Activated CD4-positive, alpha-beta T cell treated with anti-CD3 and anti-CD28 coated beads, Interleukin-2, amount 50 U/mL, for 24 hours (primary cell): ENCODE measurements at regions not wholly inside any gene's neighbourhood (a gene's known extent, or its start where the extent isn't known, plus 50 kb on each side); places are given as distances from the start of the nearest gene placed in this dataset.

Experiments
- DNase-seq, 2 donors: peaks; one replicate each; pipeline ENCODE4 v3.0.0-alpha.2; 2020; ENCODE audit warnings: low read depth in 1 of 2, low spot score in 1 of 2

GRCh38 chr21:43348801-43349261, 78.1 kb downstream of the SIK1 start:
- no peak for DNase-seq

DNA sequence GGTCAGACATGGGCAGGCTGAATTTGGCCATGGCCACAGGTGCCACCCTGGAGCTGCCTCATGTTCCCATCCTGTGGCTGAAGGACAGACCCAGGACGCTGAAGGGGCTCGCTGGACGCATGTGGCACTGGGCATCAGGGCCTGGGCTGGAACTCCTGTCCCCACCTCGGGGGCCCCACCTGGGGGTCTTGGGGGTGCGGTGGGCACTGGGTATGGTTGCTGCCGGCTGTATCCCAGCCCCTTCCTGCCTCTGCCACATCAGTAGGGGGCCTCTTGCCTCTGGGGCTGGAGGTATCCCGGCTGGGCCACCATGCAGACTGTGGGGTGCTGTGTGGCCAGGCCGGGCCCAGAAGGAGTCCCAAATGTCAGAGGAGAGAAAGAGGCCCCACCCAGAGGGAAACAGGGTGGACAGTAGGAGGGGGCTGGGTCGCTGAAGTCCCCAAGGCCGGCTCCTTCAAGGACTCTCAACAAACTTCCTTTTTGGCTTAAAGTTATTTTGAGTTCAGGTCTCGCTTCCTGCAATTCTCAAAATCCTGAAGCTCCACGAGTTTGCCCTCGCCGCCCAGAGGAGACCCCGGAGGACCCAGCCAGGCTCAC, 78.7 kb downstream of the SIK1 start:
- no peak for DNase-seq

DNA sequence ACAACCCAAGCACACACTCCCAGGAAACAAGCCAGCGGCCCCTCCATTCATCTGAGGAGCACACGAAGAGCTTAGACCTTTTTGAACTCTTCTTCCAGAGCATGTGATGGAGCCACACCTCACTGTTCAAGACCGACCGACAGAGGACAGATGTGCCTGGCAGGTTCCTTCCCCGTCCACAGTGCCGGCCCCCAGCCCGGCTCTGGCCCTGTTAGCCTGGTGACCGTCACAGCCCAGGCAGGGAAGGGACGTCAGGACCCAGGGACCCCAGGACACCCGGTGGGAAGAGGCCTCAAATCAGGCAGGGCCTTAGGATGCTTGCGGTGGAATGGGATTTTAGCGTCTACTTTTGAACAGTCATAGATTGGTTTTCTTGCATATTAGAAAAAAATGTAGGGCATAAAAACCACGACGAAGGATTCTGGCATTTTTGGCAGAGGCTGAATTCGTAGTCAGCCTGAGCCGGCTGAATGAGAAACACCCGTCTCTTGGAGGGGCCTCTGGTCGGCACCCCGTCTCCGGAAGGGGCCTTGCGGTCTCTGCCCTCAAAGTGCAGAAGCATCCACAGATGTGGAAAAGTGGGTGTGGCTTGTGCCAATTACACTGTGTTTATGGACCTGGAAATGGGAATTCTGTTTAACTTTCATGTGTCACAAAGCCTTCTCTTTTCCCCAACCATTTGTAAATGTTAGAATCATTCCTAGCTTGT, 79.3 kb downstream of the SIK1 start:
- no peak for DNase-seq

DNA sequence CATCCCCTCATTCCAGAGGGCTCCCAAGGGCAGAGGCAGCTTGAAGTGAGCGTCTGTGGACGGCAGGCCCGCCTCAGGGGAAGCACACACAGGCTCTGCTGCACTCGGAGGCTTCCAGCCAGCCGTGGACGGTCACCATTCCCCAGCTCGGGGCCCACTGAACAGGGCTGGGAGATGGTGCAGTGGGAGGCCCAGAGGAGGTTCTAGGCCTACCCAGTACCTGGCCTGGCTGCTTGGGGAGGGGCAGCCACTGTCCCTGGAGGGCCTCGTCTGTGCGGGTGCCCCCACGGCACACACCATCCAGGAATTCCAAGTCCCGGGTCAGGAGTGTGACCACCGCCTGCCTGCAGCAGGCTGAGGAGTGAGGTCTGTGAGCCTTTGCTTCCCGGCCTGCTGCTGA, 80.4 kb downstream of the SIK1 start:
- no peak for DNase-seq

DNA sequence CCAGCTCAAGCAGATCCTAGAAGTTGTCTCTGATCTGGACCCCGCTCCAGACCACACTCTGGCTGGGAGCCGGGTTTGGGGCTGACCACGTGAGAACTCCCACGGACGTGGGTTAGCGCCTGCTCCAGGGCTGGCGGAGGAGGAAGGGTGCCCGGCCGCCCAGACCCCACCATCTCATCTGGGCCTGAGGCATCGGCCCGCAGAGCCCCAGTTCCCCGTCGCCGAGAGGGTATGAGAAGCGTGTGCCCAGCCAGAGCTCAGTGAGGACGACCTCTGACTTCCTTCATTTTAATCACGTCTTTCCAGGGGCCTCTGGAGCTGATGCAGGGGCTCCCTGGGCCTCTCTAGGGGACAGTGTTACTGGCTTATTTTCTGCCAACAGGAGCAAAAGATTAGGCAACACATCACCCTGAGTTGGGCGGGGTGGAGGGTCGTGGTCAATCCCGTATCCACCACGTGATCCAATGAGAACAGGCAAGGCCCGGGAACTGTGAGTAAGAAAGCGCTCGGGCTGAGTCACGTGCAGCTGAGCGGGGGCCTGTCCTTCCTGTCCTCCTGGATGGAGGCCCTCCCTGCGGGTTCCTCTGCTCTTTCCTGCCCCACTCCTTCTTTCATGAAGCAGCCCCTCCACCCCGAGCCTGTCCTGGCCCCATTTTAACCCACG, 81.1 kb downstream of the SIK1 start:
- no peak for DNase-seq

GRCh38 chr21:43345046-43345745, 81.7 kb downstream of the SIK1 start:
- DNase-seq, result no peak

DNA sequence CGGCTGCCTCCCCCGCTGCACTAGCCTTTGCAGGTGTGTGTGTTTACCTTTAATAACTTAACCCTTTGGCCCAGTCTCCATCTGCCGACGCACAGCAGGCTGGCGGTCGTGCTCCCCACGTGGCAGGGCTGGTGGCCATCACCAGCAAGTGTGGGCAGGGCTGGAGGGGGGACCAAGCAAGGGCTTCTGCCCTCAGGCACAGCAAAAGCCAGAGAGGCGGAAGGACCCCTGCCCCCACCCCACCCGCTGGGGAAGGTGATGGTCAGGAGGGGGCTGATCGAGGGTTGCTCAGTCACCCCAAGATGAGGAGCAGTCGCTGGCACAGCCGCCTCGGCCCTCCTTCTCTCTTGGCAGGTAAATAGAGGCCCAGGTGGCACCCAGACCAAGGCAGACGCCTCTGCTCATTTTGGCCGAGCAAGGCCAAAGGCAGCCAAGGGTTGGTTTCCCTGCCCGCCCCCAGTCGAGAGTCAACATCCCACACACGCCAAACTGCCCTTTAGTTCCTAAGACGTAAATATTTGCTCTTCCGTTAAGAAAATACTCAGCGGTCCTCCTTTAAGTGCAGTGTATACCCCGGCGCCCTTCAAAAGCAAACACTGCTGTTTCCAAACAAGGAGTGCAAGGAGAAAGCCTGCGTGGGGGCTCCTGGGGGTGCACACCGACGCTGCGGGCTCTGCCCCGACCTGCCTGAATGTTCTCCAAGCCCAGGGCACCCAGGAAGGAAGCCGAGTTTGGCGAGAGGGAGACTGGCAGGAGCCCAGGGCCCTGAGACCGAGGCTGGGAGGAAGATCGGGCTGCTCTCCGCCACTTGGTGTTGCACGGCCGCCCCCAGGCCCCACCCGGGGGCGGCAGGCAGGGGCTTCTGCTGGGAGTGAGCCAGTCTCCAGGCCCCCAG, 82.7 kb downstream of the SIK1 start:
- no peak for DNase-seq

GRCh38 chr21:43343095-43343991, 83.6 kb downstream of the SIK1 start:
- DNase-seq, result no peak

- DNase-seq, result no peak
These were observed 84.5 kb downstream of the SIK1 start for GRCh38 chr21:43342301-43342881.

DNA sequence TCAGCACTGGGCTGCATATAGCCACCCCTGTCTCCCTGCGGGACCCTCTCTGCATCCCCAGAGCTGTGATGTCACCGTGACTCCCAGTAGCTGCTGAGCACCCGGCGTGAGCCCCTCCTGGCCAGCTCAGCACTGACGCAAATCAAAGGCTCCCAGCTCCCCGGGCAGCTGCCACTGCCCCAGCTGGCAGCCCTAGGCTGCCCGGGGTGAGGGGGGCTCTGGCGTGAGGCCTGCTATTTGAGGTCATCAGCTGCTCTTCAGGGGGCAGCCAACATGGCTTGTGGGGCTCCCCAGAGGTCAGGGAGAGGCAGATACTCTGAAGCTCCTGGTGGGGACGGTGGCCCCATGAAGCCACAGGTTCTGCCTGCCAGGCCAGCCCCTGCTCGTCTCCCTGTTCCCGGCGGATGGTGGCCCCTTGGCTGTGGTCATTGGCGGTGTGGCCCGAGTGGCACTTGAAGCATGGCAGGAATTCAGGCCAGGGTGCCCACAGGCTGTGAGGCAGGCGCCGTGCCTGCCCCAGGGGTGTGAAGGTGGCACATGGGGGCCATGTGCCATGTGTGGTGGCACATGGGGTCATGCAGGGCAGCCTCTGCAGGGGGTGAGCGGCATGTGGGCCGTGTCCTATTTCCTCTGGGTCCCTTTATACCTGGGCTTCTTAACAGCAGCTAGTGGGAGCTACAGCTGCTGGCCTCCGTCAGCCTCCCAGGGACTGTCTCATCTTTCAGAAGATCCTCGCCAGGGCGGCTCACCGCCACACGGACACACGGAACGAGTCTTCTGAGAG, 85.4 kb downstream of the SIK1 start:
- DNase-seq, result no peak

DNA sequence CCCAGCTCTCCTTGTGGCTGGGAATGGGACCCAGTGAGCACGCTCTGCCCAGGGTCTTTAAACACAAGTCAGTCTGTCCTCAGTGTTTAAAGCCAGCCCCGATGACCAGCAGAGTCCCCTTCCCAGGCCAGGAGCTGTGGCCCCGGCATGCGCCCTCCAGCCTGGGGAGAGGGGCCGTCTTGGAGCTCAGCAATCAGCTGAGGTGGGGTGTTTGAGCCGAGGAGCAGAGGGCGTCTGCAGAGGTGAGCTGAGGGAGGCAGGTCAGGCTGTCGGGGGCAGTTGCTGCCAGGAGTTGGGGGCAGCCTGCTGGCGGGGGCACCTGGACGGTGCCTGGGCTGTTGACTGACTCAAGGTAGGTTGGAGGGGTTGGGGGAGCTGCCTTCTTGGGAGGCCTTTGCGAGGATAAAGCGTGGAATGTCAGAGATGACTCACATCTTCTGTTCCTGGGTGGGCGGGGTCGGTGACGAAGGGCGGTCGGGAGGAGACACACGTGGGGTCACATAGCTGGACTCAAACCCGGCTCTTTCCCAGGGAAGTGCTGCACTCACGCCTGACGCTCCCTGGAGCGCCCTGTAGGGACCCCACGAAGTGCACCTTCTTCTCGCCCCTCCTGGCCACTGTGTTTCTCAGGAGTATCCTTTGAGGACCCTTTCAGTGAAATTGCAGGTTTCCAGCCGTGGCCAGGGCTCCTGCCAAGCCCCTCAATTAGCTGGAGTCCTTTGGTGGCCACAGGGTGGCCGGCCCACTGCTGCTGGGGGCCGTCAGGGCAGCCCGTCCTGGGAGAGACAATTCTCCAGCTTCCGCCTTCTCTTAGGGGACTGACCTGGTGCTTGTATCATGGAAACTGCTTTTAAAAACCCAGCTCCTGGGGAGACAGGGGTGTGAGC, 86.2 kb downstream of the SIK1 start:
- DNase-seq, result no peak

GRCh38 chr21:43339668-43340067, 87.3 kb downstream of the SIK1 start:
- DNase-seq, result no peak

- DNase-seq, result no peak
These were observed 88.0 kb downstream of the SIK1 start for GRCh38 chr21:43338951-43339350.

DNA sequence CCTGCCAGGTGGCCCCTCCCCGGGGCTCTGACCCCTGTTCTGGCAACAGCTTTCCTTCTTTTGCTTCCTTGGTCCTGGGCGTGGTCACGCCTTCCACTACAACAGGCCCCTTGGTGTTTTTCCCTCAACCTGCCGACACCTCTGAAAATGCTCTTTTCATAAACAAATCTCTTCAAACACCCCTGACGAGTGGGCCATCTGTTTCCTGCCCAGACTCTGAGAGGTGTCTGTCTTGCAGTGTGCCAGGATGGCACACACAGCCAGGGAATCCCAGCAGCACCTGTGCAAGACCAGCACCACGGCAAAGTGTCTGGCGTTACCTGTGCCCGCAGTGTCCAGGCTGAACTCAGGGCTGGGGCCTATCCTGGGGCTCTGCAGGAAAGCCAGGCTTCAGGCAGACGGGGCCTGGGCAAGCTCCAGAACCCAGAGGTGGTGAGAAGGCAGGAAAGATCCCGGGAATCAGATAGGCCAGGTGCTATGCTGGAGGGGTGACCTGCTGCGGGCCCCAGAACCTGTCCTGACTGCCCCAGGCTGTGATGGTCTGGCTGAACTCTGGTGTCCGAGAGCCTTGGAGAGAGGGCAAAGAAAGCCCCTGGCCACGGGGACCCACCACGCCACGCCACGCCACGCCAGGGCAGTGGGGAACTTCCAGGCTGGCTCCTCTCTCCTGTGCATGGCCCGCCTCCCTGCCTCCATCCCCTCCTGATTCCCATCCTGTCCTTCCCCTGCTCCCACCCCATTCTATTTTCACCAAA, 88.9 kb downstream of the SIK1 start:
- no peak for DNase-seq

GRCh38 chr21:43335119-43335518, 91.8 kb downstream of the SIK1 start:
- no peak for DNase-seq

DNA sequence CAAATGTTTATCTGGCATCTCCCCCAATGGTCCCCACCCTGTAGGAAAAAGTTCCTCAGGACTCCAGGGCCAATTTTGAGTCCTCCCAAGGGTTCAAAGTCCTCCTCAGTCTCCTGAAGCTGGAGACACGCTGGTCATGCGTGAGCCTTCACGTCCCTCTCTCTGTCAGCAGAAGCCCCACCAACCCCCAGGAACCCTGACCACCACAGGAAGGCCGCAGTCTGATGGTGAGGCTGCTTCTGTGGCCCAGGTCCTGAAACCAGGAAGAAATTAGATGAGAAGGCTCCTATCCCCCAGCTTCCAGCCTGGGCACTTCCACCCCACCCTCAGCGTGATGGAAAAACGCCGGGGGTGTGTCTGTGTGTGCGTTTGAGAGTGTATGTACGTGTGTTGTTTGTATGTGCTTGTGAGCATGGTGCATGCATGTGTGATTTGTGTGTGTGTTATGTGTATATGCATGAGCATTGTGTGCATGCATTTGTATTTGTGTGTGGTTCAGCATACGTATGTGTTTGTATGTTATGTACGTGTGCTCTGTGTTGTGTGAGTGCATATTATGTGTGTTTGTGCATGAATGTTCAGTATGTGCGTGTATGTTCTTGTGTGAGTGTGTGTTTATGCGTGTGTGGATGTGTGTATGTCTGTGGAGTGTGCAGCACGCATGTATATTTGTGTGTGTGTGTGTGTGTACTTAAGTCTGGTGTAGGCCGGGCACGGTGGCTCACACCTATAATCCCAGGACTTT, 92.5 kb downstream of the SIK1 start:
- no peak for DNase-seq
